IPS-20b (cell line): ENCODE measurements at regions not wholly inside any gene's neighbourhood (a gene's known extent, or its start where the extent isn't known, plus 50 kb on each side); places are given as distances from the start of the nearest gene placed in this dataset.

ENCODE experiments used
- H3K27ac ChIP-seq: one replicate; pipeline ENCODE4 v1.5.1; 2013; ENCODE audit warnings: low read length
- H3K27me3 ChIP-seq: 2 replicates; pipeline ENCODE4 v1.6.1; 2013; ENCODE audit warnings: mild to moderate bottlenecking, low read length, inconsistent platforms; ENCODE audit not compliant: insufficient read depth
- H3K36me3 ChIP-seq: 2 replicates; pipeline ENCODE4 v1.6.1; 2013; ENCODE audit warnings: low read depth, mild to moderate bottlenecking, inconsistent platforms, low read length, moderate library complexity; ENCODE audit not compliant: insufficient read depth
- H3K4me1 ChIP-seq: 2 replicates; pipeline ENCODE4 v1.6.1; 2013; ENCODE audit warnings: mild to moderate bottlenecking, control low read depth, inconsistent platforms, low read length, moderate library complexity; ENCODE audit not compliant: insufficient read depth
- H3K4me3 ChIP-seq: 2 replicates; pipeline ENCODE4 v1.5.1; 2013; ENCODE audit warnings: mild to moderate bottlenecking, low read length, inconsistent platforms
- H3K9ac ChIP-seq: 2 replicates; pipeline ENCODE4 v1.6.1; 2013; ENCODE audit warnings: low read depth, mild to moderate bottlenecking, inconsistent platforms, low read length, moderate library complexity
- H3K9me3 ChIP-seq: 2 replicates; pipeline ENCODE4 v1.6.1; 2013; ENCODE audit warnings: mild to moderate bottlenecking, low read depth, low read length, inconsistent platforms; ENCODE audit not compliant: insufficient read depth

- Histone ChIP-seq H3K27me3 (no peaks in the 10 kb centered on the region), H3K36me3 (no peaks in the 10 kb centered on the region), H3K4me1 (no peaks in the 10 kb centered on the region), H3K9me3 (no peaks in the 10 kb centered on the region), H3K27ac (no peak overlapping the region), H3K9ac (no peak overlapping the region), H3K4me3 (no peak overlapping the region)
Measured at GRCh38 chr3:26245236-26245635, 377.3 kb upstream of the LRRC3B start.

GRCh38 chr3:26246901-26247300 is 375.7 kb upstream of the LRRC3B start:
- no peaks in the 10 kb centered on the region for H3K27me3 ChIP-seq
- H3K4me3 ChIP-seq, result no peak overlapping the region
- H3K4me1 ChIP-seq, result no peaks in the 10 kb centered on the region
- no peaks in the 10 kb centered on the region for H3K36me3 ChIP-seq
- H3K9me3 ChIP-seq, result no peaks in the 10 kb centered on the region
- H3K9ac ChIP-seq, result no peak overlapping the region
- H3K27ac ChIP-seq, result no peak overlapping the region

GRCh38 chr3:26247712-26248111 is 374.9 kb upstream of the LRRC3B start:
- Histone ChIP-seq H3K4me3 (no peak overlapping the region), H3K27ac (no peak overlapping the region), H3K9me3 (no peaks in the 10 kb centered on the region), H3K27me3 (no peaks in the 10 kb centered on the region), H3K9ac (no peak overlapping the region), H3K4me1 (no peaks in the 10 kb centered on the region), H3K36me3 (no peaks in the 10 kb centered on the region)

GRCh38 chr3:26252001-26252400 is 370.6 kb upstream of the LRRC3B start:
- Histone ChIP-seq H3K4me1 (no peaks in the 10 kb centered on the region), H3K9ac (no peak overlapping the region), H3K27ac (no peak overlapping the region), H3K9me3 (no peaks in the 10 kb centered on the region), H3K36me3 (no peaks in the 10 kb centered on the region), H3K27me3 (no peaks in the 10 kb centered on the region), H3K4me3 (no peak overlapping the region)

GRCh38 chr3:26256224-26256623 is 366.3 kb upstream of the LRRC3B start:
- no peaks in the 10 kb centered on the region; the same call in 1 of the 2 replicates for H3K4me1 ChIP-seq
- H3K27me3 ChIP-seq, result no peaks in the 10 kb centered on the region
- no peak overlapping the region for H3K9ac ChIP-seq
- H3K36me3 ChIP-seq, result no peaks in the 10 kb centered on the region
- no peak overlapping the region for H3K27ac ChIP-seq
- H3K4me3 ChIP-seq, result no peak overlapping the region
- H3K9me3 ChIP-seq, result no peaks in the 10 kb centered on the region

- Histone ChIP-seq H3K9me3 (no peaks in the 10 kb centered on the region), H3K4me1 (no peaks in the 10 kb centered on the region; the same call in 1 of the 2 replicates), H3K27ac (no peak overlapping the region), H3K27me3 (no peaks in the 10 kb centered on the region), H3K9ac (no peak overlapping the region), H3K36me3 (no peaks in the 10 kb centered on the region), H3K4me3 (no peak overlapping the region)
Measured at GRCh38 chr3:26259176-26259575, 363.4 kb upstream of the LRRC3B start.

GRCh38 chr3:26260139-26260538 is 362.4 kb upstream of the LRRC3B start:
- Histone ChIP-seq H3K4me3 (no peak overlapping the region), H3K9ac (no peak overlapping the region), H3K9me3 (no peaks in the 10 kb centered on the region), H3K27ac (no peak overlapping the region), H3K4me1 (peaks cover 5% of the 10 kb centered on the region), H3K36me3 (no peaks in the 10 kb centered on the region), H3K27me3 (no peaks in the 10 kb centered on the region)

GRCh38 chr3:26264708-26265107 is 357.9 kb upstream of the LRRC3B start:
- Histone ChIP-seq H3K27ac (no peak overlapping the region), H3K27me3 (no peaks in the 10 kb centered on the region), H3K4me3 (no peak overlapping the region), H3K4me1 (peaks cover 5% of the 10 kb centered on the region; the same call in 1 of the 2 replicates), H3K9ac (no peak overlapping the region), H3K9me3 (no peaks in the 10 kb centered on the region), H3K36me3 (no peaks in the 10 kb centered on the region)

GRCh38 chr3:26271848-26272247 is 350.7 kb upstream of the LRRC3B start:
- Histone ChIP-seq H3K9me3 (no peaks in the 10 kb centered on the region), H3K4me3 (no peak overlapping the region), H3K27me3 (no peaks in the 10 kb centered on the region), H3K27ac (no peak overlapping the region), H3K36me3 (no peaks in the 10 kb centered on the region), H3K9ac (no peak overlapping the region), H3K4me1 (peaks cover 6% of the 10 kb centered on the region)

- Histone ChIP-seq H3K9ac (no peak overlapping the region), H3K9me3 (no peaks in the 10 kb centered on the region), H3K4me3 (no peak overlapping the region), H3K36me3 (no peaks in the 10 kb centered on the region), H3K27me3 (no peaks in the 10 kb centered on the region), H3K27ac (no peak overlapping the region), H3K4me1 (peaks cover 6% of the 10 kb centered on the region)
Measured at GRCh38 chr3:26273196-26273595, 349.4 kb upstream of the LRRC3B start.

- H3K4me3 ChIP-seq, result no peak overlapping the region
- H3K27ac ChIP-seq, result no peak overlapping the region
- no peaks in the 10 kb centered on the region for H3K36me3 ChIP-seq
- no peak overlapping the region for H3K9ac ChIP-seq
- peaks cover 4% of the 10 kb centered on the region for H3K4me1 ChIP-seq
- H3K9me3 ChIP-seq, result peaks cover 20% of the 10 kb centered on the region
- no peaks in the 10 kb centered on the region for H3K27me3 ChIP-seq
Measured at GRCh38 chr3:26279091-26279490, 343.5 kb upstream of the LRRC3B start.

GRCh38 chr3:26280517-26280916 is 342.1 kb upstream of the LRRC3B start:
- H3K9ac ChIP-seq, result no peak overlapping the region
- no peaks in the 10 kb centered on the region for H3K27me3 ChIP-seq
- H3K9me3 ChIP-seq, result peaks cover 32% of the 10 kb centered on the region
- H3K4me1 ChIP-seq, result no peaks in the 10 kb centered on the region
- H3K4me3 ChIP-seq, result no peak overlapping the region
- no peak overlapping the region for H3K27ac ChIP-seq
- no peaks in the 10 kb centered on the region for H3K36me3 ChIP-seq
